ENCODE measurements at regions not wholly inside any gene's neighbourhood (a gene's known extent, or its start where the extent isn't known, plus 50 kb on each side); places are given as distances from the start of the nearest gene placed in this dataset.

GRCh38 chr1:43104027-43104763 is 67.9 kb downstream of the EBNA1BP2 start:
- TF ChIP-seq POLR2A (IDR thresholded peaks at IDR 0.05), result no peak
- TF ChIP-seq, protein P1, sequence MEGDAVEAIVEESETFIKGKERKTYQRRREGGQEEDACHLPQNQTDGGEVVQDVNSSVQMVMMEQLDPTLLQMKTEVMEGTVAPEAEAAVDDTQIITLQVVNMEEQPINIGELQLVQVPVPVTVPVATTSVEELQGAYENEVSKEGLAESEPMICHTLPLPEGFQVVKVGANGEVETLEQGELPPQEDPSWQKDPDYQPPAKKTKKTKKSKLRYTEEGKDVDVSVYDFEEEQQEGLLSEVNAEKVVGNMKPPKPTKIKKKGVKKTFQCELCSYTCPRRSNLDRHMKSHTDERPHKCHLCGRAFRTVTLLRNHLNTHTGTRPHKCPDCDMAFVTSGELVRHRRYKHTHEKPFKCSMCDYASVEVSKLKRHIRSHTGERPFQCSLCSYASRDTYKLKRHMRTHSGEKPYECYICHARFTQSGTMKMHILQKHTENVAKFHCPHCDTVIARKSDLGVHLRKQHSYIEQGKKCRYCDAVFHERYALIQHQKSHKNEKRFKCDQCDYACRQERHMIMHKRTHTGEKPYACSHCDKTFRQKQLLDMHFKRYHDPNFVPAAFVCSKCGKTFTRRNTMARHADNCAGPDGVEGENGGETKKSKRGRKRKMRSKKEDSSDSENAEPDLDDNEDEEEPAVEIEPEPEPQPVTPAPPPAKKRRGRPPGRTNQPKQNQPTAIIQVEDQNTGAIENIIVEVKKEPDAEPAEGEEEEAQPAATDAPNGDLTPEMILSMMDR (IDR thresholded peaks at IDR 0.05), result no peak
- TF ChIP-seq POLR2AphosphoS5 (IDR thresholded peaks at IDR 0.05; ENCODE audit: insufficient read depth in 1 of 2, low read depth in 1 of 2), result no peak

All from vagina (tissue), 2 donors.